Cardiac fibroblast (primary cell): ENCODE measurements at regions not wholly inside any gene's neighbourhood (a gene's known extent, or its start where the extent isn't known, plus 50 kb on each side); places are given as distances from the start of the nearest gene placed in this dataset.

Experiments
- DNase-seq, 2 donors: peaks; one replicate each; pipeline versions ENCODE4 v3.0.0 to v3.0.0-alpha.2; 2010; ENCODE audit warnings: low read depth in 2 of 2
- H3K4me3 ChIP-seq, 2 donors: replicated peaks in 1 of 2; 1 replicate in 1 of 2; 2 replicates in 1 of 2; pipeline ENCODE4 v1.5.1; 2011; ENCODE audit warnings: low read depth in 2 of 2, low read length in 2 of 2, mild to moderate bottlenecking in 2 of 2, moderate library complexity in 1 of 2
- CTCF ChIP-seq: IDR thresholded peaks from one replicate; pipeline ENCODE4 v1.5.1; 2011; ENCODE audit warnings: low read depth, mild to moderate bottlenecking, low read length, inconsistent platforms

GRCh38 chr16:76612497-76612896 is 335.3 kb downstream of the CNTNAP4 start:
- no peak for DNase-seq
- TF ChIP-seq CTCF = no peak
- no peak overlapping the region for H3K4me3 ChIP-seq

GRCh38 chr16:76614269-76614668 is 337.1 kb downstream of the CNTNAP4 start:
- H3K4me3 ChIP-seq = no peak overlapping the region
- DNase-seq = peak in 1 of 2 donors; percentile 0
- TF ChIP-seq CTCF = no peak

GRCh38 chr16:76622876-76623275 is 345.7 kb downstream of the CNTNAP4 start:
- DNase-seq = no peak
- H3K4me3 ChIP-seq = no peak overlapping the region
- no peak for TF ChIP-seq CTCF

GRCh38 chr16:76634847-76635697 is 357.9 kb downstream of the CNTNAP4 start:
- peak in 1 of 2 donors; percentile 6 for DNase-seq
- TF ChIP-seq CTCF = no peak
- no peak overlapping the region for H3K4me3 ChIP-seq

- no peak for TF ChIP-seq CTCF
- no peak overlapping the region for H3K4me3 ChIP-seq
- DNase-seq = peak; percentile 22 to 34
Observed at GRCh38 chr16:76639685-76640289, 362.6 kb downstream of the CNTNAP4 start.

GRCh38 chr16:76650582-76650981 is 373.4 kb downstream of the CNTNAP4 start:
- no peak for TF ChIP-seq CTCF
- H3K4me3 ChIP-seq = no peak overlapping the region
- DNase-seq = no peak
